Chondrocyte (in vitro differentiated cells): ENCODE measurements at regions not wholly inside any gene's neighbourhood (a gene's known extent, or its start where the extent isn't known, plus 50 kb on each side); places are given as distances from the start of the nearest gene placed in this dataset.
A peak's percentile ranks its signal among the peaks of the same experiment; 100 is the strongest.
"Not testable (repeated sequence)": the region's sequence is repeated elsewhere in the genome, so short reads cannot be mapped to it uniquely, and the experiment has no call there.

Experiments
- DNase-seq: peaks from one replicate; pipeline ENCODE4 v3.0.0; 2021; ENCODE audit warnings: mixed read lengths, low spot score
- H3K27ac Mint-ChIP-seq: one replicate; pipeline ENCODE4 v1.8.0; 2021; ENCODE audit warnings: mild to moderate bottlenecking, moderate library complexity, mixed read lengths; ENCODE audit not compliant: unreplicated experiment
- H3K27me3 Mint-ChIP-seq: 2 replicates; pipeline ENCODE4 v1.8.0; 2021; ENCODE audit warnings: low read depth, mixed read lengths
- H3K36me3 Mint-ChIP-seq: 2 replicates; pipeline ENCODE4 v1.8.0; 2021; ENCODE audit warnings: low read depth, mixed read lengths
- H3K4me1 Mint-ChIP-seq: 2 replicates; pipeline ENCODE4 v1.8.0; 2021; ENCODE audit warnings: low read depth, mild to moderate bottlenecking, mixed read lengths
- H3K4me3 Mint-ChIP-seq: one replicate; pipeline ENCODE4 v1.8.0; 2021; ENCODE audit warnings: mild to moderate bottlenecking, moderate library complexity, mixed read lengths; ENCODE audit not compliant: unreplicated experiment
- H3K9me3 Mint-ChIP-seq: 2 replicates; pipeline ENCODE4 v1.8.0; 2021; ENCODE audit warnings: low read depth, mixed read lengths
- TF ChIP-seq, protein P1 (sequence below): fragments of 200-600 bp; sonication (generic); IDR thresholded peaks from 2 replicates; pipeline ENCODE4 v1.5.0; 2021; ENCODE audit warnings: antibody characterized with exemption, mild to moderate bottlenecking, moderate library complexity

DNA sequence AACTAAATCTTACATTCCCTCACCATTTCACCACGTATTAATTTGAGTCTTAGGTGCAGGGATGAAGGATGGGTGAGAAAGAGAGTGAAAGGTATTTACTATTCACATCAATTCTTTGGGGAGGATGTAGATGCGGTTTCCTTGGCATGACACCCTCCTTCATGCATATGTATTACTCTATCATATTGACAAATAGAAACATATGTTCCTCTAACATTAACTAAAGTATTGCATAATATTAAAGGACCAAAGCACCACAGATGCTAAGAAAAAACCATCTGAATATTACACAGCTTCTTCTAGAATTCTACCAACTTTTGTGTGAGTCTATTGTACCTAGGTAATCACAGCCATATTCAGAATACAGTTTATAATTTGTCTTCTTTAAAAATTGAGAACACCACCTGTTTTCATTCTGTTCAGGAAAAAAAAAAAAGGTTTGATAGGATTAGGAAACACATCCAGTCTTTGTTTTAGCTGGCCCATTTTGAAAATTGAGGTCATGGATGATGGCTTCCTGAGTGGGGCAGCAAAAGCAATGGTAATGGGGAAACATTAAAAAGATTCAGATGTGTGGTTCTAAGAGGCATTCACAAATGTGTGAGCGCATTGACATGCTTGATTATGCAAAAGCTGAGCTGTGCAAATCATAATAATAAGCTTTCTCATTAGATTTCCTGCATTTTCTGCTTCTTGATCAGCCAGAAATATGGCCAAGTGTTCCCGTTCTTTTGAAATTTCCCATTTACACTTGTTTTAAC lies 1011.5 kb upstream of the NUDT12 start:
- no peaks in the 10 kb centered on the region for H3K27me3 Mint-ChIP-seq
- no peaks in the 10 kb centered on the region for H3K4me1 Mint-ChIP-seq
- H3K4me3 Mint-ChIP-seq = no peak overlapping the region
- TF ChIP-seq, protein P1, sequence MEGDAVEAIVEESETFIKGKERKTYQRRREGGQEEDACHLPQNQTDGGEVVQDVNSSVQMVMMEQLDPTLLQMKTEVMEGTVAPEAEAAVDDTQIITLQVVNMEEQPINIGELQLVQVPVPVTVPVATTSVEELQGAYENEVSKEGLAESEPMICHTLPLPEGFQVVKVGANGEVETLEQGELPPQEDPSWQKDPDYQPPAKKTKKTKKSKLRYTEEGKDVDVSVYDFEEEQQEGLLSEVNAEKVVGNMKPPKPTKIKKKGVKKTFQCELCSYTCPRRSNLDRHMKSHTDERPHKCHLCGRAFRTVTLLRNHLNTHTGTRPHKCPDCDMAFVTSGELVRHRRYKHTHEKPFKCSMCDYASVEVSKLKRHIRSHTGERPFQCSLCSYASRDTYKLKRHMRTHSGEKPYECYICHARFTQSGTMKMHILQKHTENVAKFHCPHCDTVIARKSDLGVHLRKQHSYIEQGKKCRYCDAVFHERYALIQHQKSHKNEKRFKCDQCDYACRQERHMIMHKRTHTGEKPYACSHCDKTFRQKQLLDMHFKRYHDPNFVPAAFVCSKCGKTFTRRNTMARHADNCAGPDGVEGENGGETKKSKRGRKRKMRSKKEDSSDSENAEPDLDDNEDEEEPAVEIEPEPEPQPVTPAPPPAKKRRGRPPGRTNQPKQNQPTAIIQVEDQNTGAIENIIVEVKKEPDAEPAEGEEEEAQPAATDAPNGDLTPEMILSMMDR = peak; percentile 26
- no peak overlapping the region for H3K27ac Mint-ChIP-seq
- no peaks in the 10 kb centered on the region for H3K36me3 Mint-ChIP-seq
- no peaks in the 10 kb centered on the region for H3K9me3 Mint-ChIP-seq
- no peak for DNase-seq

DNA sequence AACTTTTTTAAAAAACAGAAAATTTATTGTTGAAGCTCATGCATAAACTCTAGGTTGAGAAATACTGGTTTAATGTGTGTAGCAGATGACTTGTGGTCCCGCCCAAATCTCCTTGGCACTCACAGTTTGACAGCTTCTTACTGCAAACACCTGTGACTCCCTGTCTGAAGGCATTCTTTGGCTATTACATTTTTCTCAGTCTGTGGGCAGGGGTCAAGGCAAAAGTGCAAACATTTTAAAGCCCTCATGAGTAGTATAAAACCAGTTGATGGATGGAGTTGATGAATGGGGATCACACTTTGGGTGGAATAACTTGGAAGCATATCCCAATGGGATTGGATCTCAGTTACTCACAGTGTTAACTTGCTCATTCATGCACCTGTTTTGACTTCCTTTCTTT lies 1007.0 kb upstream of the NUDT12 start:
- TF ChIP-seq, protein P1 = no peak
- Mint-ChIP-seq H3K9me3 (no peaks in the 10 kb centered on the region), H3K36me3 (no peaks in the 10 kb centered on the region), H3K27ac (no peak overlapping the region), H3K27me3 (no peaks in the 10 kb centered on the region), H3K4me3 (no peak overlapping the region), H3K4me1 (no peaks in the 10 kb centered on the region)
- no peak for DNase-seq

DNA sequence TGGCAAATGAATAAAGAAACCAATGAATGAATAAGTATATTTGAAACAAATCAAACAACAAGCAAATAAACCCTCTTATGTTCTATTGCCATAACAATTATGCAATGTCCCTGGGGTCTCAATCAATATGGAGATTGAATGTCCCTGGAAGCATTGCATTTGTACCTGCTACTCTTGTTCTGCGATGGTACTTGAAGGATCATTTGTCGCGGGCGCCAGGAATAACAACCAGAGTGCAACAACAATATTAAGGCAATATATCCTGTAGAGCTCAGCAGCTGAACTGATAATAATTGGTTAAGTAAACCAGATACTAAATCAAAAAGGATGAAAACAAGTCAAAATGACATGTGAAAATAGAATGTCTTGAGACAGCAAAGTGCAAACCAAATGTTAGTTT lies 1001.9 kb upstream of the NUDT12 start:
- Mint-ChIP-seq H3K9me3 (no peaks in the 10 kb centered on the region), H3K36me3 (no peaks in the 10 kb centered on the region), H3K27ac (no peak overlapping the region), H3K27me3 (no peaks in the 10 kb centered on the region), H3K4me3 (no peak overlapping the region), H3K4me1 (peaks cover 3% of the 10 kb centered on the region)
- TF ChIP-seq, protein P1 = no peak
- no peak for DNase-seq

DNA sequence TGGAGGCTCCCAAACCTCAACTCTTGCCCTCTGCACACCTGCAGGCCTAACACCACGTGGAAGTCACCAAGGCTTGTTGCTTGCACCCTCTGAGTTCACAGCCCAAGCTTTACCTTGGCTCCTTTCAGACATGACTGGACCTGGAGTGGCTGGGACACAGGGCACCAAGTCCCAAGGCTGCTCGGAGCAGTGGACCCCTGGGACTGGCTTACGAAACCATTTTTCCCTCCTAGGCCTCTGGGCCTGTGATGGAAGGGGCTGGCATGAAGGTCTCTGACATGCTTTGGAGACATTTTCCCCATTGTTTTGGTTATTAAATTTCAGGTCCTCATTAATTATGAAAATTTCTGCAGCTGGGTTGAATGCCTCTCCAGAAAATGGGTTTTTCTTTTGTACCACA lies 994.4 kb upstream of the NUDT12 start:
- H3K27me3 Mint-ChIP-seq = no peaks in the 10 kb centered on the region
- H3K36me3 Mint-ChIP-seq = no peaks in the 10 kb centered on the region
- TF ChIP-seq, protein P1 = no peak
- no peak overlapping the region for H3K27ac Mint-ChIP-seq
- no peak for DNase-seq
- H3K9me3 Mint-ChIP-seq = peaks cover 6% of the 10 kb centered on the region
- peaks cover 3% of the 10 kb centered on the region for H3K4me1 Mint-ChIP-seq
- no peak overlapping the region for H3K4me3 Mint-ChIP-seq

DNA sequence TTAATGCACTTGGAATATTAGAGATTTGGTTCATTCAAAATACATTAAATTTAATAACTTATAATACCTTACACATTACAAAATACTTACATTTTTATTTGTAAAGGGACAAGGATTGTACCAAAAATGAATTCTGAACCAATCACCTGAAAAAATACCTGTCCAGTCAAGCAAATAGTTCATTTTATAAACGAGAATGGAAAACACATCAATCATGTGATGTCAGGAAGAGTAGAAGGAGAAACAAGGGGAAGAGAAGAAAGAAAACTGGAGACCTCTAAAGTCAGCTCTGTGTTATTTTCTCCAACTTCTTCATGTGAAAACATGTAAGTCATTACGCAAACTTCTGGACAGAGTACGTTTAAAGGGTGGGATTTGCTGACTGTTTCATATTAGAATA lies 989.0 kb upstream of the NUDT12 start:
- H3K9me3 Mint-ChIP-seq = peaks cover 8% of the 10 kb centered on the region
- DNase-seq = no peak
- H3K27ac Mint-ChIP-seq = no peak overlapping the region
- H3K4me1 Mint-ChIP-seq = no peaks in the 10 kb centered on the region
- TF ChIP-seq, protein P1 = no peak
- no peaks in the 10 kb centered on the region for H3K27me3 Mint-ChIP-seq
- H3K36me3 Mint-ChIP-seq = no peaks in the 10 kb centered on the region
- no peak overlapping the region for H3K4me3 Mint-ChIP-seq

DNA sequence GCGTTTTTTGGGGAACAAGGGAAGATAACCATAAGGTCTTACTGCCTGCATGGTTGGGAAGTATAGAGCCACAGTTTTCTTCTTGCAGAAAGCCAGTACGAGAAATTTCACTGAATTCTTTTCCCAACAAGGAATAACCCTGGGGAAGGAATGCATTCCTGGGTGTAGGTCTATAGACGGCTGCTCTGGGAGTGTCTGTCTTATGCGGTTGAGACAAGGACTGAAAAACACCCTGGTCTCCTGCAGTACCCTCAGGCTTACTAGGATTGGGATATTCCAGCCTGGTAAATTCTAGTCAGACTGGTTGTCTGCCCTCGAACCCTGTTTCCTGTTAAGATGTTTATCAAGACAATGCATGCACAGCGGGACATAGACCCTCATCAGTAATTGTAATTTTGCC lies 984.3 kb upstream of the NUDT12 start:
- not testable (repeated sequence) for H3K27ac Mint-ChIP-seq, H3K4me1 Mint-ChIP-seq, H3K9me3 Mint-ChIP-seq, DNase-seq, H3K27me3 Mint-ChIP-seq, H3K4me3 Mint-ChIP-seq, H3K36me3 Mint-ChIP-seq
